SK-N-SH (cell line): ENCODE measurements at regions not wholly inside any gene's neighbourhood (a gene's known extent, or its start where the extent isn't known, plus 50 kb on each side); places are given as distances from the start of the nearest gene placed in this dataset.

Experiments
- CTCF ChIA-PET: fragments of 300-600, 350-600 bp; formaldehyde crosslinking; extraction: SDS; loops from one replicate; lab custom pipeline; 2021; lab: Yijun Ruan, JAX
- POLR2A ChIA-PET: fragments of 350-600 bp; sonication (Branson Sonifier 250); formaldehyde crosslinking; extraction: SDS; loops from one replicate; lab custom pipeline; 2020; ENCODE audit warnings: antibody characterized with exemption, inconsistent platforms; lab: Yijun Ruan, JAX
- DNase-seq: peaks from one replicate; pipeline ENCODE4 v3.0.0; 2012
- H2AFZ ChIP-seq: fragments of 200-600 bp; sonication (generic); 2 replicates; pipeline ENCODE4 v1.8.1; 2016; ENCODE audit warnings: antibody characterized with exemption, mild to moderate bottlenecking, low read depth
- H3F3A ChIP-seq: fragments of 200-600 bp; sonication (generic); replicated peaks from 2 replicates; pipeline ENCODE3; 2016; ENCODE audit warnings: antibody characterized with exemption, mild to moderate bottlenecking; ENCODE audit not compliant: insufficient read depth
- H3K27ac ChIP-seq, 2 experiments: fragments of 200-500 bp in 1 of 2; fragments of 200-600 bp in 1 of 2; sonication (Bioruptor generic) in 1 of 2; sonication (generic), shearing (Covaris generic) in 1 of 2; 2 replicates each; pipeline versions ENCODE4 v1.5.1 to v1.6.1; 2014 to 2016; ENCODE audit warnings: low read depth in 2 of 2, inconsistent platforms in 1 of 2, low read length in 1 of 2, mild to moderate bottlenecking in 1 of 2, mixed read lengths in 1 of 2
- H3K27me3 ChIP-seq: fragments of 200-600 bp; sonication (generic), shearing (Covaris generic); 2 replicates; pipeline ENCODE4 v1.6.1; 2016; ENCODE audit warnings: mixed run types; ENCODE audit not compliant: insufficient read depth
- H3K36me3 ChIP-seq, 2 experiments: fragments of 200-500 bp in 1 of 2; fragments of 200-600 bp in 1 of 2; sonication (Bioruptor generic) in 1 of 2; sonication (generic) in 1 of 2; replicated peaks in 1 of 2; 2 replicates each; pipeline versions ENCODE3 to v1.5.1; 2014 to 2016; ENCODE audit warnings: low read length in 1 of 2, mild to moderate bottlenecking in 1 of 2; ENCODE audit not compliant: insufficient read depth in 2 of 2, control insufficient read depth in 1 of 2
- H3K4me1 ChIP-seq, 2 experiments: fragments of 200-500 bp in 1 of 2; fragments of 200-600 bp in 1 of 2; sonication (Bioruptor generic) in 1 of 2; sonication (generic), shearing (Covaris generic) in 1 of 2; 2 replicates each; pipeline versions ENCODE4 v1.5.1 to v1.6.1; 2014 to 2016; ENCODE audit warnings: low read depth in 1 of 2, low read length in 1 of 2, mixed run types in 1 of 2; ENCODE audit not compliant: insufficient read depth in 2 of 2, control insufficient read depth in 1 of 2
- H3K4me2 ChIP-seq: fragments of 200-600 bp; sonication (generic), shearing (Covaris generic); 2 replicates; pipeline ENCODE4 v1.6.1; 2017; ENCODE audit warnings: mixed run types
- H3K4me3 ChIP-seq, 2 experiments: fragments of 200-500 bp in 1 of 2; fragments of 200-600 bp in 1 of 2; sonication (Bioruptor generic) in 1 of 2; sonication (generic), shearing (Covaris generic) in 1 of 2; 2 replicates each; pipeline versions ENCODE4 v1.5.1 to v1.8.1; 2014 to 2016; ENCODE audit warnings: low read depth in 2 of 2, inconsistent platforms in 1 of 2, low read length in 1 of 2, mild to moderate bottlenecking in 1 of 2, mixed read lengths in 1 of 2, moderate library complexity in 1 of 2
- H3K79me2 ChIP-seq: fragments of 200-600 bp; sonication (generic); 2 replicates; pipeline ENCODE4 v1.8.1; 2017; ENCODE audit warnings: mild to moderate bottlenecking; ENCODE audit not compliant: insufficient read depth
- H3K9ac ChIP-seq: fragments of 200-600 bp; sonication (generic); 2 replicates; pipeline ENCODE4 v1.6.1; 2017; ENCODE audit warnings: mixed run types
- H3K9me2 ChIP-seq: fragments of 200-600 bp; sonication (generic); 2 replicates; pipeline ENCODE4 v1.6.1; 2017; ENCODE audit warnings: mixed run types
- H3K9me3 ChIP-seq: fragments of 200-600 bp; sonication (generic); 2 replicates; pipeline ENCODE4 v1.6.1; 2017; ENCODE audit warnings: mixed run types, mild to moderate bottlenecking, moderate library complexity
- H4K20me1 ChIP-seq: fragments of 200-600 bp; sonication (generic); 2 replicates; pipeline ENCODE4 v1.6.1; 2017; ENCODE audit warnings: mild to moderate bottlenecking, mixed run types; ENCODE audit not compliant: insufficient read depth
- EZH2phosphoT487 ChIP-seq: fragments of 200-600 bp; sonication (generic); IDR thresholded peaks from 2 replicates; pipeline ENCODE4 v1.6.1; 2017; ENCODE audit warnings: low read depth, mixed run types, mild to moderate bottlenecking, antibody characterized with exemption, moderate library complexity, borderline replicate concordance
- FOSL2 ChIP-seq: IDR thresholded peaks from 2 replicates; pipeline ENCODE4 v1.4.0; 2012; ENCODE audit warnings: low read depth, mild to moderate bottlenecking, moderate library complexity, borderline replicate concordance
- FOXJ3 ChIP-seq: sonication (generic); formaldehyde crosslinking; IDR thresholded peaks from 2 replicates; pipeline ENCODE4 v1.5.1; 2020; ENCODE audit warnings: mild to moderate bottlenecking, missing genetic modification reagents
- JUND ChIP-seq: IDR thresholded peaks from 2 replicates; pipeline ENCODE4 v1.4.0; 2012
- MXI1 ChIP-seq: IDR thresholded peaks from 2 replicates; pipeline ENCODE4 v1.6.1; 2012; ENCODE audit warnings: mild to moderate bottlenecking, low read depth, low read length, improper control_type of control experiment
- NFIC ChIP-seq: IDR thresholded peaks from 2 replicates; pipeline ENCODE4 v1.4.0; 2012; ENCODE audit warnings: borderline replicate concordance
- POLR2AphosphoS5 ChIP-seq: IDR thresholded peaks from 2 replicates; pipeline ENCODE4 v1.6.1; 2012; ENCODE audit warnings: low read depth, low read length
- RFX5 ChIP-seq: IDR thresholded peaks from 2 replicates; pipeline ENCODE4 v1.6.1; 2012; ENCODE audit warnings: mild to moderate bottlenecking, improper control_type of control experiment, low read length
- RXRA ChIP-seq: IDR thresholded peaks from 2 replicates; pipeline ENCODE4 v1.4.0; 2012; ENCODE audit warnings: low read depth, mild to moderate bottlenecking, borderline replicate concordance
- SIN3A ChIP-seq: IDR thresholded peaks from 2 replicates; pipeline ENCODE4 v1.6.1; 2012; ENCODE audit warnings: low read depth, mild to moderate bottlenecking, low read length, moderate library complexity, borderline replicate concordance
- SMC3 ChIP-seq: IDR thresholded peaks from 2 replicates; pipeline ENCODE4 v1.6.1; 2012; ENCODE audit warnings: low read depth, low read length, improper control_type of control experiment
- TCF12 ChIP-seq: IDR thresholded peaks from 2 replicates; pipeline ENCODE4 v1.4.0; 2012
- TEAD4 ChIP-seq: IDR thresholded peaks from 2 replicates; pipeline ENCODE4 v1.4.0; 2012; ENCODE audit warnings: mild to moderate bottlenecking, borderline replicate concordance; ENCODE audit not compliant: insufficient read depth
- YY1 ChIP-seq: IDR thresholded peaks from 2 replicates; pipeline ENCODE4 v1.4.0; 2012; ENCODE audit warnings: low read depth, mild to moderate bottlenecking
- WGBS: methylation state at CpG from one replicate; pipeline ENCODE4 v1.1.6; 2017; ENCODE audit warnings: low lambda C conversion rate; 5-methylcytosine and 5-hydroxymethylcytosine counted together
- TF ChIP-seq, protein P1 (sequence below): fragments of 150-350 bp; IDR thresholded peaks from 2 replicates; pipeline ENCODE4 v1.6.1; 2016; ENCODE audit warnings: mild to moderate bottlenecking, low read depth, low read length
- TF ChIP-seq, protein P2 (sequence below): IDR thresholded peaks from 2 replicates; pipeline ENCODE4 v1.4.0; 2012; ENCODE audit warnings: low read depth, borderline replicate concordance
- TF ChIP-seq, protein P3 (sequence below): IDR thresholded peaks from 2 replicates; pipeline ENCODE4 v1.6.1; 2012; ENCODE audit warnings: mild to moderate bottlenecking, low read depth, low read length, moderate library complexity
- TF ChIP-seq, protein P4 (sequence below): fragments of 150-350 bp; IDR thresholded peaks from 2 replicates; pipeline ENCODE4 v1.6.1; 2017; ENCODE audit warnings: antibody characterized with exemption, low read length, low read depth, borderline replicate concordance
- TF ChIP-seq, protein P5 (sequence below): IDR thresholded peaks from 2 replicates; pipeline ENCODE4 v1.4.0; 2012; ENCODE audit warnings: low read depth, borderline replicate concordance

DNA sequence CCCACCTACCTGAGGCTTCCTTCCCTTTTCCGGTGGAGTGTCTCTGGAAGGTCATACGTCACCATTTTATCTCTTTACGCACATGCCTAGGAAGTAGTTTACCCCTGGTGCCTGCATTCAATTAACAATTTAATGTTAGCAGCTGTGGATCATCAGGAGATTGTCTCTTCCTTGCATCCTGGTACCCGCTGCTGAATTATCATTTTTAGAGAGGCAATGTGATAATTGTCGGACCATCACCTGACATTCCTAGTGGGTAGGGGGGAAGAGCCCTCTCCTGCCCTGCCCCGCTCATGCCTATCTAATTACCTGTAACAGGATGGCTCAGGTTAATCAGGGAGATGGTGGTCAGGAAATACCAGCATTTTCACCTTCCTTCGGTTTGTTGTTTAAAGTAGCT lies 863.6 kb downstream of the RPA4 start:
- Histone ChIP-seq H3F3A (no peaks in the 10 kb centered on the region), H3K4me3 (no peak overlapping the region), H3K4me1 (peaks cover 0 to 5% of the 10 kb centered on the region in 2 experiments; a peak in 1 of 4 replicates), H3K9me2 (no peaks in the 10 kb centered on the region), H3K27me3 (no peaks in the 10 kb centered on the region), H3K79me2 (no peaks in the 10 kb centered on the region), H3K4me2 (no peak overlapping the region), H3K36me3 (no peaks in the 10 kb centered on the region), H4K20me1 (no peaks in the 10 kb centered on the region), H3K27ac (no peak overlapping the region), H3K9ac (no peak overlapping the region), H3K9me3 (no peaks in the 10 kb centered on the region), H2AFZ (no peak overlapping the region)
- WGBS, result 32% methylated on average over 7 of the region's 7 CpGs
- ChIA-PET POLR2A (no interaction called here), CTCF (interaction anchor here (0.6 kb wide), 1 partner anchor 510 kb away, joined by 3 read pairs; no protein-coding TSS in a partner anchor)
- TF ChIP-seq POLR2AphosphoS5 (no peak), SIN3A (no peak), SMC3 (no peak), RFX5 (no peak), MXI1 (no peak), JUND (no peak), FOXJ3 (no peak), TCF12 (no peak), FOSL2 (no peak), TEAD4 (no peak), EZH2phosphoT487 (no peak), NFIC (no peak), RXRA (no peak), YY1 (no peak)
- TF ChIP-seq, protein P1, sequence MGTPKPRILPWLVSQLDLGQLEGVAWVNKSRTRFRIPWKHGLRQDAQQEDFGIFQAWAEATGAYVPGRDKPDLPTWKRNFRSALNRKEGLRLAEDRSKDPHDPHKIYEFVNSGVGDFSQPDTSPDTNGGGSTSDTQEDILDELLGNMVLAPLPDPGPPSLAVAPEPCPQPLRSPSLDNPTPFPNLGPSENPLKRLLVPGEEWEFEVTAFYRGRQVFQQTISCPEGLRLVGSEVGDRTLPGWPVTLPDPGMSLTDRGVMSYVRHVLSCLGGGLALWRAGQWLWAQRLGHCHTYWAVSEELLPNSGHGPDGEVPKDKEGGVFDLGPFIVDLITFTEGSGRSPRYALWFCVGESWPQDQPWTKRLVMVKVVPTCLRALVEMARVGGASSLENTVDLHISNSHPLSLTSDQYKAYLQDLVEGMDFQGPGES, result no peak
- TF ChIP-seq, protein P2, sequence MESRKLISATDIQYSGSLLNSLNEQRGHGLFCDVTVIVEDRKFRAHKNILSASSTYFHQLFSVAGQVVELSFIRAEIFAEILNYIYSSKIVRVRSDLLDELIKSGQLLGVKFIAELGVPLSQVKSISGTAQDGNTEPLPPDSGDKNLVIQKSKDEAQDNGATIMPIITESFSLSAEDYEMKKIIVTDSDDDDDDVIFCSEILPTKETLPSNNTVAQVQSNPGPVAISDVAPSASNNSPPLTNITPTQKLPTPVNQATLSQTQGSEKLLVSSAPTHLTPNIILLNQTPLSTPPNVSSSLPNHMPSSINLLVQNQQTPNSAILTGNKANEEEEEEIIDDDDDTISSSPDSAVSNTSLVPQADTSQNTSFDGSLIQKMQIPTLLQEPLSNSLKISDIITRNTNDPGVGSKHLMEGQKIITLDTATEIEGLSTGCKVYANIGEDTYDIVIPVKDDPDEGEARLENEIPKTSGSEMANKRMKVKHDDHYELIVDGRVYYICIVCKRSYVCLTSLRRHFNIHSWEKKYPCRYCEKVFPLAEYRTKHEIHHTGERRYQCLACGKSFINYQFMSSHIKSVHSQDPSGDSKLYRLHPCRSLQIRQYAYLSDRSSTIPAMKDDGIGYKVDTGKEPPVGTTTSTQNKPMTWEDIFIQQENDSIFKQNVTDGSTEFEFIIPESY, result no peak
- TF ChIP-seq, protein P3, sequence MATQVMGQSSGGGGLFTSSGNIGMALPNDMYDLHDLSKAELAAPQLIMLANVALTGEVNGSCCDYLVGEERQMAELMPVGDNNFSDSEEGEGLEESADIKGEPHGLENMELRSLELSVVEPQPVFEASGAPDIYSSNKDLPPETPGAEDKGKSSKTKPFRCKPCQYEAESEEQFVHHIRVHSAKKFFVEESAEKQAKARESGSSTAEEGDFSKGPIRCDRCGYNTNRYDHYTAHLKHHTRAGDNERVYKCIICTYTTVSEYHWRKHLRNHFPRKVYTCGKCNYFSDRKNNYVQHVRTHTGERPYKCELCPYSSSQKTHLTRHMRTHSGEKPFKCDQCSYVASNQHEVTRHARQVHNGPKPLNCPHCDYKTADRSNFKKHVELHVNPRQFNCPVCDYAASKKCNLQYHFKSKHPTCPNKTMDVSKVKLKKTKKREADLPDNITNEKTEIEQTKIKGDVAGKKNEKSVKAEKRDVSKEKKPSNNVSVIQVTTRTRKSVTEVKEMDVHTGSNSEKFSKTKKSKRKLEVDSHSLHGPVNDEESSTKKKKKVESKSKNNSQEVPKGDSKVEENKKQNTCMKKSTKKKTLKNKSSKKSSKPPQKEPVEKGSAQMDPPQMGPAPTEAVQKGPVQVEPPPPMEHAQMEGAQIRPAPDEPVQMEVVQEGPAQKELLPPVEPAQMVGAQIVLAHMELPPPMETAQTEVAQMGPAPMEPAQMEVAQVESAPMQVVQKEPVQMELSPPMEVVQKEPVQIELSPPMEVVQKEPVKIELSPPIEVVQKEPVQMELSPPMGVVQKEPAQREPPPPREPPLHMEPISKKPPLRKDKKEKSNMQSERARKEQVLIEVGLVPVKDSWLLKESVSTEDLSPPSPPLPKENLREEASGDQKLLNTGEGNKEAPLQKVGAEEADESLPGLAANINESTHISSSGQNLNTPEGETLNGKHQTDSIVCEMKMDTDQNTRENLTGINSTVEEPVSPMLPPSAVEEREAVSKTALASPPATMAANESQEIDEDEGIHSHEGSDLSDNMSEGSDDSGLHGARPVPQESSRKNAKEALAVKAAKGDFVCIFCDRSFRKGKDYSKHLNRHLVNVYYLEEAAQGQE, result no peak
- TF ChIP-seq, protein P4, sequence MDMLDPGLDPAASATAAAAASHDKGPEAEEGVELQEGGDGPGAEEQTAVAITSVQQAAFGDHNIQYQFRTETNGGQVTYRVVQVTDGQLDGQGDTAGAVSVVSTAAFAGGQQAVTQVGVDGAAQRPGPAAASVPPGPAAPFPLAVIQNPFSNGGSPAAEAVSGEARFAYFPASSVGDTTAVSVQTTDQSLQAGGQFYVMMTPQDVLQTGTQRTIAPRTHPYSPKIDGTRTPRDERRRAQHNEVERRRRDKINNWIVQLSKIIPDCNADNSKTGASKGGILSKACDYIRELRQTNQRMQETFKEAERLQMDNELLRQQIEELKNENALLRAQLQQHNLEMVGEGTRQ, result no peak
- TF ChIP-seq, protein P5, sequence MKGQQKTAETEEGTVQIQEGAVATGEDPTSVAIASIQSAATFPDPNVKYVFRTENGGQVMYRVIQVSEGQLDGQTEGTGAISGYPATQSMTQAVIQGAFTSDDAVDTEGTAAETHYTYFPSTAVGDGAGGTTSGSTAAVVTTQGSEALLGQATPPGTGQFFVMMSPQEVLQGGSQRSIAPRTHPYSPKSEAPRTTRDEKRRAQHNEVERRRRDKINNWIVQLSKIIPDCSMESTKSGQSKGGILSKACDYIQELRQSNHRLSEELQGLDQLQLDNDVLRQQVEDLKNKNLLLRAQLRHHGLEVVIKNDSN, result no peak
- DNase-seq, result no peak
